ENCODE measurements at regions not wholly inside any gene's neighbourhood (a gene's known extent, or its start where the extent isn't known, plus 50 kb on each side); places are given as distances from the start of the nearest gene placed in this dataset.

- no peak for TF ChIP-seq TAF1 (IDR thresholded peaks at IDR 0.05; ENCODE audit: borderline replicate concordance, low read depth, low read length)
- TF ChIP-seq POLR2AphosphoS5 (IDR thresholded peaks at IDR 0.05; ENCODE audit: low read depth, low read length), result no peak
Observed at GRCh38 chr7:25859412-25860274, 292.4 kb upstream of the NFE2L3 start.
